Fibroblast of lung (primary cell): ENCODE measurements at regions not wholly inside any gene's neighbourhood (a gene's known extent, or its start where the extent isn't known, plus 50 kb on each side); places are given as distances from the start of the nearest gene placed in this dataset.

Experiments used
- EZH2 ChIP-seq: IDR thresholded peaks from 2 replicates; pipeline ENCODE4 v1.5.1; 2012; ENCODE audit warnings: low read length, control low read depth, mild to moderate bottlenecking; ENCODE audit errors: missing control alignments
- TF ChIP-seq, protein P1 (sequence below), 2 donors: IDR thresholded peaks in 1 of 2; conservative IDR thresholded peaks in 1 of 2; 1 replicate in 1 of 2; 2 replicates in 1 of 2; pipeline ENCODE4 v1.5.1; 2011 to 2012; ENCODE audit warnings: low read length in 2 of 2, control low read depth in 1 of 2, inconsistent platforms in 1 of 2, low read depth in 1 of 2, mild to moderate bottlenecking in 1 of 2

- TF ChIP-seq, protein P1, sequence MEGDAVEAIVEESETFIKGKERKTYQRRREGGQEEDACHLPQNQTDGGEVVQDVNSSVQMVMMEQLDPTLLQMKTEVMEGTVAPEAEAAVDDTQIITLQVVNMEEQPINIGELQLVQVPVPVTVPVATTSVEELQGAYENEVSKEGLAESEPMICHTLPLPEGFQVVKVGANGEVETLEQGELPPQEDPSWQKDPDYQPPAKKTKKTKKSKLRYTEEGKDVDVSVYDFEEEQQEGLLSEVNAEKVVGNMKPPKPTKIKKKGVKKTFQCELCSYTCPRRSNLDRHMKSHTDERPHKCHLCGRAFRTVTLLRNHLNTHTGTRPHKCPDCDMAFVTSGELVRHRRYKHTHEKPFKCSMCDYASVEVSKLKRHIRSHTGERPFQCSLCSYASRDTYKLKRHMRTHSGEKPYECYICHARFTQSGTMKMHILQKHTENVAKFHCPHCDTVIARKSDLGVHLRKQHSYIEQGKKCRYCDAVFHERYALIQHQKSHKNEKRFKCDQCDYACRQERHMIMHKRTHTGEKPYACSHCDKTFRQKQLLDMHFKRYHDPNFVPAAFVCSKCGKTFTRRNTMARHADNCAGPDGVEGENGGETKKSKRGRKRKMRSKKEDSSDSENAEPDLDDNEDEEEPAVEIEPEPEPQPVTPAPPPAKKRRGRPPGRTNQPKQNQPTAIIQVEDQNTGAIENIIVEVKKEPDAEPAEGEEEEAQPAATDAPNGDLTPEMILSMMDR (conservative IDR thresholded peaks at IDR 0.05 in 1 of 2, IDR thresholded peaks at IDR 0.05 in 1 of 2; ENCODE audit: low read depth in 1 of 2, low read length in 2 of 2): no peak
- no peak for TF ChIP-seq EZH2
These were observed 101.2 kb upstream of the PGRMC2 start for GRCh38 chr4:128388796-128389195.
